Endothelial cell (in vitro differentiated cells): ENCODE measurements at regions not wholly inside any gene's neighbourhood (a gene's known extent, or its start where the extent isn't known, plus 50 kb on each side); places are given as distances from the start of the nearest gene placed in this dataset.

ENCODE experiments used
- DNase-seq: peaks from one replicate; pipeline ENCODE4 v3.0.0; 2021; ENCODE audit warnings: low spot score
- H3K27ac Mint-ChIP-seq: one replicate; pipeline ENCODE4 v1.8.0; 2021; ENCODE audit warnings: mixed read lengths, inconsistent platforms; ENCODE audit not compliant: unreplicated experiment
- H3K27me3 Mint-ChIP-seq: one replicate; pipeline ENCODE4 v1.8.0; 2021; ENCODE audit warnings: mild to moderate bottlenecking, moderate library complexity, mixed read lengths, inconsistent platforms; ENCODE audit not compliant: unreplicated experiment
- H3K36me3 Mint-ChIP-seq: one replicate; pipeline ENCODE4 v1.8.0; 2021; ENCODE audit warnings: mild to moderate bottlenecking, low read depth, mixed read lengths, inconsistent platforms; ENCODE audit not compliant: unreplicated experiment
- H3K4me1 Mint-ChIP-seq: one replicate; pipeline ENCODE4 v1.8.0; 2021; ENCODE audit warnings: mild to moderate bottlenecking, mixed read lengths, inconsistent platforms; ENCODE audit not compliant: unreplicated experiment
- H3K4me3 Mint-ChIP-seq: one replicate; pipeline ENCODE4 v1.8.0; 2021; ENCODE audit warnings: mild to moderate bottlenecking, mixed read lengths, inconsistent platforms; ENCODE audit not compliant: unreplicated experiment
- H3K9me3 Mint-ChIP-seq: one replicate; pipeline ENCODE4 v1.8.0; 2021; ENCODE audit warnings: mixed read lengths, inconsistent platforms; ENCODE audit not compliant: unreplicated experiment
- TF ChIP-seq, protein P1 (sequence below): fragments of 200-600 bp; sonication (generic); IDR thresholded peaks from one replicate; pipeline ENCODE4 v1.5.0; 2021; ENCODE audit warnings: antibody characterized with exemption; ENCODE audit not compliant: unreplicated experiment

DNA sequence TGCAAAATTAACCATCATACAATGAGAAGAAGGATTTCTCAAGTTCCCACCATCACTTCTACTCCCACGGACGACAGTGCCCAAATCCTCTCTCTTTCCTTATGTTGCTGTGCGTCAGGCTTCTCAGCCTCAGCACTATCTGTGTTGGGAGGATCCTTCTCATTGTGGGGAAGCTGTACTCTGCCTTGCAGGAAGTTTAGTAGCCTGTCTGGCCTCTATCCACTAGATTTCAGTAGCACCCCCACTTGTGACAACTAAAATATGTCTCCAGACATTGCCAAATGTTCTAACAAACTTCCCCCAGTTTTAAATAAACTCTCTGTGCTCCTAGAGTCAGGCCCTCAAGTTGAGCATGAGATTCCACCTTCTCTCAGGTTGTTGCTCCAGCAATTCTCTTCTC, 545.9 kb upstream of the ZFP42 start:
- no peak for DNase-seq
- H3K27me3 Mint-ChIP-seq = no peaks in the 10 kb centered on the region
- no peaks in the 10 kb centered on the region for H3K9me3 Mint-ChIP-seq
- H3K4me3 Mint-ChIP-seq = no peak overlapping the region
- H3K36me3 Mint-ChIP-seq = no peaks in the 10 kb centered on the region
- H3K27ac Mint-ChIP-seq = no peak overlapping the region
- no peaks in the 10 kb centered on the region for H3K4me1 Mint-ChIP-seq
- TF ChIP-seq, protein P1, sequence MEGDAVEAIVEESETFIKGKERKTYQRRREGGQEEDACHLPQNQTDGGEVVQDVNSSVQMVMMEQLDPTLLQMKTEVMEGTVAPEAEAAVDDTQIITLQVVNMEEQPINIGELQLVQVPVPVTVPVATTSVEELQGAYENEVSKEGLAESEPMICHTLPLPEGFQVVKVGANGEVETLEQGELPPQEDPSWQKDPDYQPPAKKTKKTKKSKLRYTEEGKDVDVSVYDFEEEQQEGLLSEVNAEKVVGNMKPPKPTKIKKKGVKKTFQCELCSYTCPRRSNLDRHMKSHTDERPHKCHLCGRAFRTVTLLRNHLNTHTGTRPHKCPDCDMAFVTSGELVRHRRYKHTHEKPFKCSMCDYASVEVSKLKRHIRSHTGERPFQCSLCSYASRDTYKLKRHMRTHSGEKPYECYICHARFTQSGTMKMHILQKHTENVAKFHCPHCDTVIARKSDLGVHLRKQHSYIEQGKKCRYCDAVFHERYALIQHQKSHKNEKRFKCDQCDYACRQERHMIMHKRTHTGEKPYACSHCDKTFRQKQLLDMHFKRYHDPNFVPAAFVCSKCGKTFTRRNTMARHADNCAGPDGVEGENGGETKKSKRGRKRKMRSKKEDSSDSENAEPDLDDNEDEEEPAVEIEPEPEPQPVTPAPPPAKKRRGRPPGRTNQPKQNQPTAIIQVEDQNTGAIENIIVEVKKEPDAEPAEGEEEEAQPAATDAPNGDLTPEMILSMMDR = no peak

DNA sequence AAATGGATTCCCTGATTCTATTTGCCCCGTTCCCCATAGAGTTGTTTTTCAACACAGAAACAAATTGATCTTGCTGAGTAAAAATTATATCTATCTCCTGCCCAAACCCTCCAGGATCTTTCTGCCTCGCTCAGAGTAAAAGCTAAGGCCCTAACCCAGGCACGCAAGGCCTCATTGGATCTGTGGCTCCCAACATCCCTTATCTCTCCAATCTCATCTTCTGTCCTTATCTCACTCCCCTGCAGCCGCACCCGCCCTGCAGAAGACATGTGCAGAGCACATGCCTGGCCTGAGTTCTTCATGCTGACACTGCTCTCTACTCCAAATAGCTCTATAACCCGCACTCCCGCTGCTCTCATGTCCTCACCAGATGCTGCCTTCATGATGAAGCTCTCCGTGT, 543.8 kb upstream of the ZFP42 start:
- Mint-ChIP-seq H3K36me3 (no peaks in the 10 kb centered on the region), H3K4me3 (no peak overlapping the region), H3K4me1 (peaks cover 13% of the 10 kb centered on the region), H3K27ac (no peak overlapping the region), H3K9me3 (no peaks in the 10 kb centered on the region), H3K27me3 (no peaks in the 10 kb centered on the region)
- no peak for DNase-seq
- TF ChIP-seq, protein P1 = no peak

DNA sequence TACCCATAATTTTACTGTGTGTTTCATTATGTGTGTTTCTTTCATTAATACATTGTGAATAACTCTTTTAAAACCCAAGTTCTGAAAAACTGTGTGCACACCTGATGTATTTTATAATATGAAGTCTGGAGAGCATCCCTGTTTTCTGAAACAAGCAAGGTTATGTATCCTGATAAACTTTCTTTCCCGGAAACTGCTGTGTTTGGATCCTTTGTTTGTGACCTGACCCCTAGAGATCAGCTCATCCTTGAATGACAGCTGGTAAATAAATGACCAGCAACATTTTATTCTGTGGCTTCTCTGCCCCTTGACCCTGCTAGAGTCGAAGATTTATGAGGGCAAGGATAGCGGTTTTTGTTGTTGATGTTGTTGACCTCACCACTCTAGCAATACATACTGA, 535.6 kb upstream of the ZFP42 start:
- H3K36me3 Mint-ChIP-seq = no peaks in the 10 kb centered on the region
- TF ChIP-seq, protein P1 = no peak
- peaks cover 13% of the 10 kb centered on the region for H3K4me1 Mint-ChIP-seq
- no peaks in the 10 kb centered on the region for H3K9me3 Mint-ChIP-seq
- no peak overlapping the region for H3K27ac Mint-ChIP-seq
- H3K4me3 Mint-ChIP-seq = no peak overlapping the region
- H3K27me3 Mint-ChIP-seq = peaks cover 2% of the 10 kb centered on the region
- no peak for DNase-seq

DNA sequence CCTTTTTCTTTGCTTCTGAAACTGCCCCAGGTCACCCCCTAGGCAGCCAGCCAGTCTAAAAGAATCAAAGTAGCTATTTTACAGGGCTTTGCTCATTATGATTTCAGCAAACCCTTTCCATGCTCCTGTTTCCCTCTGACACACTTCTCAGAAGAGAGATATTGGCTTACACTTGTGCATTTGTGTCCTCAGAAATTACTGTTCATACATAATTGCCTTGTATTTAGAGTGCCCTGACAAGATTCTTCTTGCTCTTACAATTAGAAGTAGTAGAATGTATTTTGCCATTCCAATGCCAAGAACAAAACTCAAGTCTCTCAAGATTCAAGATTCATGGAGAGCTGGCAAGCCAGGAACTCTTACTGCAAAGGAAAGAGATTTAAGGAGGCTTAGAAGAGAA, 531.0 kb upstream of the ZFP42 start:
- Mint-ChIP-seq H3K27ac (no peak overlapping the region), H3K27me3 (no peaks in the 10 kb centered on the region), H3K4me1 (no peaks in the 10 kb centered on the region), H3K4me3 (no peak overlapping the region), H3K9me3 (no peaks in the 10 kb centered on the region), H3K36me3 (no peaks in the 10 kb centered on the region)
- TF ChIP-seq, protein P1 = no peak
- DNase-seq = no peak

DNA sequence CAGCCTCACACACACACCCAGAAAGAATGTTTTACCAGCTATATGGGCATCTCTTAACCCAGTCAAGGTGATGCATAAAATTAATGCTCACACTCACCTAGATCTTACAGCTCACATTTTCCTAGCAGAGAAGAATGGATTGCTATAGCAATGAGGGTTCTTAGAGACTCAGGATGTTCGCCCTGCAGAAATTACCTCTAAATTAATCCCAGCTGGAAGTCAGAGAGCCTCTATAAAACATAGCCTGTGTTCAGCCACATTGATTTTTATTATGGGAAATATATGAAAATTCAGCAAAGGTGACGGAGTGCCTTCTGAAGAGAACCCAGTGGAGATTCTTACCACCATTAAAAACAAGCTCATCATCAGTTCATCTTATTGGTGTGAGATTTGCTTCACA, 528.3 kb upstream of the ZFP42 start:
- Mint-ChIP-seq H3K27me3 (no peaks in the 10 kb centered on the region), H3K9me3 (no peaks in the 10 kb centered on the region), H3K36me3 (no peaks in the 10 kb centered on the region), H3K4me3 (no peak overlapping the region), H3K4me1 (peaks cover 9% of the 10 kb centered on the region), H3K27ac (no peak overlapping the region)
- DNase-seq = no peak
- TF ChIP-seq, protein P1 = no peak
